ENCODE measurements at regions not wholly inside any gene's neighbourhood (a gene's known extent, or its start where the extent isn't known, plus 50 kb on each side); places are given as distances from the start of the nearest gene placed in this dataset.

DNA sequence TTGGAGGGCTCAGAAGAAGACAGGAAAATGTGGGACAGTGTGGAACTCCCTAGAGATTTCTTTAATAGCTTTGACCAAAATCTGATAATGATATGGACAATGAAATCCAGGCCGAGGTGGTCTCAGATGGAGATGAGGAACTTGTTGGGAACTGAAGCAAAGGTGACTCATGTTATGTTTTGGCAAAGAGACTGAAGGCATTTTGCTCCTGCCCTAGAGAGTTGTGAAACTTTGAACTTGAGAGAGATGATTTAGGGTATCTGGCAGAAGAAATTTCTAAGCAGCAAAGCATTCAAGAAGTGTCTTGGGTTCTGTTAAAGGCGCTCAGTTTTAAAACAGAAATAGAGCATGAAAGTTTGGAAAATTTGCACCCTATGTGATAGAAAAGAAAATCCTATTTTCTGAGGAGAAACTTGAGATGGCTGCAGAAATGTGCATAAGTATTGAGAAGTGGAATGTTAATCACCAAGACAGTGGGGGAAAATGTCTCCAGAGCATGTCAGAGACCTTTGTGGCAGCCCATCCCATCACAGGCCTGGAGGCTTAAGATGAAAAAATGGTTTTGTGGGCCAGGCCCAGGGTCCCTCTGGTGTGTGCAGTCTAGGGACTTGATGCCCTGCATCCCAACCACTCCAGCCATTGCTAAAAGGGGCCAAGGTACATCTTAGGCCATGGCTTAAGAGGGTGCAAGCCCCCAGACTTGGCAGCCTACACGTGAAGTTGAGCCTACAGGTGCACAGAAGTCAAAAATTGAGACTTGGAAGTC is 463.7 kb upstream of the TLE4 start:
- Histone ChIP-seq H3K4me1 (ENCODE audit: control insufficient read depth, insufficient read depth, low read length, poor library complexity, severe bottlenecking) (no peaks in the 10 kb centered on the region), H3K9me3 (ENCODE audit: control insufficient read depth, low read length) (no peaks in the 10 kb centered on the region), H3K27ac (ENCODE audit: insufficient read depth, low read length, poor library complexity, severe bottlenecking) (no peak overlapping the region), H3K36me3 (ENCODE audit: control insufficient read depth, insufficient read depth, low read length) (no peaks in the 10 kb centered on the region), H3K4me3 (ENCODE audit: insufficient read depth, low read depth, low read length, poor library complexity, severe bottlenecking) (no peak overlapping the region), H3K27me3 (replicated peaks; ENCODE audit: control insufficient read depth, insufficient read depth, low read length, poor library complexity, severe bottlenecking) (no peaks in the 10 kb centered on the region)
- no peak for DNase-seq

DNA sequence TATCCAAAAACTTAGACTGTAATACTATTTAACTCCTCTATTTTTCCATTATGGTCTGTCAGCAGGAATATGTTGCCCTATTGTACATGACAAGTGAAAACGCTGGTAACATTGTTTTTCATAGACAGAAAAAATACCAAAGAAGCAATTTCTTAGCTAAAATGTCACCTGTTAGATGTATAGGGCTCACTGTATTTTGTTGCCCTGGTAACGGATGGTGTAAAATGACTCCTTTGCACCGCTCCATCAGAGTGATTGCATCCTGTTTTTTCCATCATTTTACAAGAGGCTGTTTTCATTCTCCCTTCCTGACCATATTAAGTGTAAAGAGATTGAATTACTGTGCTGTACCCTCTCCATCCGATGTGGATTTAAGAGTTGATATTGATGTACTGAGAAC is 460.1 kb upstream of the TLE4 start:
- DNase-seq, result no peak
- Histone ChIP-seq H3K4me1 (ENCODE audit: control insufficient read depth, insufficient read depth, low read length, poor library complexity, severe bottlenecking) (no peaks in the 10 kb centered on the region), H3K4me3 (ENCODE audit: insufficient read depth, low read depth, low read length, poor library complexity, severe bottlenecking) (no peak overlapping the region), H3K9me3 (ENCODE audit: control insufficient read depth, low read length) (no peaks in the 10 kb centered on the region), H3K36me3 (ENCODE audit: control insufficient read depth, insufficient read depth, low read length) (no peaks in the 10 kb centered on the region), H3K27me3 (replicated peaks; ENCODE audit: control insufficient read depth, insufficient read depth, low read length, poor library complexity, severe bottlenecking) (no peaks in the 10 kb centered on the region), H3K27ac (ENCODE audit: insufficient read depth, low read length, poor library complexity, severe bottlenecking) (no peak overlapping the region)

DNA sequence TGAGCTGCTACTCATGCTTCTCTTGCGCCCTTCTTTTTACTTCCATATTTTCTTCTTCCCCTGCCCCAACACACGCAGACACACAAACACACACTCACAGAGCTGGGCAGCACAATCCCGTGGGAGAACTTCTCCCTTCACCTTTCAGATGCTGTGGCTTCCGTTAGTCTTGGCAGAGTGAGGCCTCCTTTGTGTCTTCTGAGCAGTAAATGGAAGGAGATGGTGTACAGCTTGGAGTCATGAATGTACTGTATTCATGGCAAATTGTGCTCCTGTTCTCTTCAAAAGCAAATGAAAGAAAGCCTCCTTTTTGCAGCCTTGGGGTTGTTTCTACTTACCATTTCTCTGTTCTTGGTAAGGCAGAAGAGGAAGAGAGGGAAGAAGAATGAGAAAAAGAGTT is 456.6 kb upstream of the TLE4 start:
- no peak for DNase-seq
- H3K9me3 ChIP-seq (ENCODE audit: control insufficient read depth, low read length), result no peaks in the 10 kb centered on the region
- H3K27ac ChIP-seq (ENCODE audit: insufficient read depth, low read length, poor library complexity, severe bottlenecking), result no peak overlapping the region
- no peaks in the 10 kb centered on the region for H3K36me3 ChIP-seq (ENCODE audit: control insufficient read depth, insufficient read depth, low read length)
- no peaks in the 10 kb centered on the region for H3K27me3 ChIP-seq (replicated peaks; ENCODE audit: control insufficient read depth, insufficient read depth, low read length, poor library complexity, severe bottlenecking)
- no peaks in the 10 kb centered on the region for H3K4me1 ChIP-seq (ENCODE audit: control insufficient read depth, insufficient read depth, low read length, poor library complexity, severe bottlenecking)
- no peak overlapping the region for H3K4me3 ChIP-seq (ENCODE audit: insufficient read depth, low read depth, low read length, poor library complexity, severe bottlenecking)

DNA sequence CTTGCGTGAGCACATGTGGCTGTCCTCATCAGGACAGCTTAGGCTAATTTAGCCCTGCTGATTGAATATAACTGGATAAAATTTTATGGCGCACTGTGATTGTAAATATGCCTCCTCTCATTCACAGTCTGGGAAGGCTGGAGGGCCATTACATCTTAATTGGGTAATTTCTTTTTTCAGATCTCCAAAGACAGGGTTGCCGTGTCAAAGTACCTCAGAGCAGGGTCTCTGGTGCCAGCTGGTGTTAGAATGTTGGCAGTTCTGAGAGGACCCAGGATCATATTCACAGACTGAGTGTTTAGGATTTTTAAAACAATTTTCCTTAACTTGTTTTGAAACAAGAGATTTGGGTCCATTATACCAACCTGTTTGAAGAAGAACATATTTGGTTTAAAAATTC is 455.7 kb upstream of the TLE4 start:
- H3K36me3 ChIP-seq (ENCODE audit: control insufficient read depth, insufficient read depth, low read length), result no peaks in the 10 kb centered on the region
- no peak overlapping the region for H3K4me3 ChIP-seq (ENCODE audit: insufficient read depth, low read depth, low read length, poor library complexity, severe bottlenecking)
- H3K4me1 ChIP-seq (ENCODE audit: control insufficient read depth, insufficient read depth, low read length, poor library complexity, severe bottlenecking), result no peaks in the 10 kb centered on the region
- H3K27me3 ChIP-seq (replicated peaks; ENCODE audit: control insufficient read depth, insufficient read depth, low read length, poor library complexity, severe bottlenecking), result no peaks in the 10 kb centered on the region
- DNase-seq, result no peak
- H3K9me3 ChIP-seq (ENCODE audit: control insufficient read depth, low read length), result no peaks in the 10 kb centered on the region
- H3K27ac ChIP-seq (ENCODE audit: insufficient read depth, low read length, poor library complexity, severe bottlenecking), result no peak overlapping the region

DNA sequence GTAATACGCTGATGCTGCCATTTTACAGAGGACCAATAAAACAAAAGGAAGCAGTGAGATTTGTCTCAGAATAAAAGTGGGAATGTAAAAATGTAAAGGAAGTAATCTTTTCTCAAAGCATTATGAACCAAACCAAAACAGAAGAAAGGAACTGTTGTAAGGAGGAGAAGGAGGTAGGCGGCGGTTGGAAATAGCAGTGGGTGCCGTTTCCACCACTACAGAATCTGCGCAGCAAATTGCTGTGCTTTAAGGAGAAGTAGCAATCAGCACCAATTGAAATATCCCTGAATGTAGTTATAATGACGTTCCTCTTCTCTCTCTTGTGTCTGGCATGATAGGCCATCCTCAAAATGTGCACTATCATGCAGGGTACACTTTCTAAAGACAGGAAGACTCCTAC is 455.1 kb upstream of the TLE4 start:
- Histone ChIP-seq H3K36me3 (ENCODE audit: control insufficient read depth, insufficient read depth, low read length) (no peaks in the 10 kb centered on the region), H3K9me3 (ENCODE audit: control insufficient read depth, low read length) (no peaks in the 10 kb centered on the region), H3K27ac (ENCODE audit: insufficient read depth, low read length, poor library complexity, severe bottlenecking) (no peak overlapping the region), H3K27me3 (replicated peaks; ENCODE audit: control insufficient read depth, insufficient read depth, low read length, poor library complexity, severe bottlenecking) (no peaks in the 10 kb centered on the region), H3K4me1 (ENCODE audit: control insufficient read depth, insufficient read depth, low read length, poor library complexity, severe bottlenecking) (no peaks in the 10 kb centered on the region), H3K4me3 (ENCODE audit: insufficient read depth, low read depth, low read length, poor library complexity, severe bottlenecking) (no peak overlapping the region)
- DNase-seq, result no peak

DNA sequence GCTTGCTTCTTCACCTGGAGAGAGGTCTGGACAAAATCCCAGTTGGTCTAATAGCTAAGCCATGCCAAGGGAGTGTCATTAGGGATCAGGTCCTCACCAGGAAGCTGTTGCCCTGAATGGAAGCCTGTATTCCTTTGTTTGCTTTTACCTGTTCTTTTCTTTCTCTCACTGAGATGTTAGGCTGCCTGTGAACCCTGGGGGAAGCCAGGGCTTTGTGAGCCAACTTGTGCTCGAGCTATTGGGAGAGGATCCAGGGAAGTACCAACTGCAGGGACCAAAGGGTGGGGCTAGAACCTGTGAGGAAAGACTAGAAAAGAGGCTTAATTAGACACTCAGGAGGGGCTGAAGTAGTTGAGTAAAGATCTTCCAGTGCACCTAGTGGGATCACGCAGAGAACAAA is 451.2 kb upstream of the TLE4 start:
- no peaks in the 10 kb centered on the region for H3K9me3 ChIP-seq (ENCODE audit: control insufficient read depth, low read length)
- DNase-seq, result no peak

DNA sequence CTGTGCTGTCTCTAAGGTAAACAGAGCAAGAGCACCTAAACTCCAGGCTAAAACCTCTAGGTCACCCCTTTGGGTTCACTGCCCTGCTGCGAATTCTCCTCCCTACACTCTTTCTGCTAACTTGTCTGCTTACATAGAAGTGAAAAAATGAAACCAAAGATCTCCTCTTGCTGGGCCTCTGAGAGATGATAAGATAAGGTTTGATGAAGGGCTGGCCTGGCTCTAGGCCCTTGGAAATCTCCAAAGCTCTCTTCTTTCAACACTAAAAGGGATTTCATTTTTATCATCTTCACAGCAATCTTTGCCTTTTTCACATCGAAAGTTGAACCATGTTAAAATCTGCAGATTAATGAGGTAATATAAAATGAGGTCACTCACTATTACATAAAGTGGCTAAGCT is 450.8 kb upstream of the TLE4 start:
- H3K36me3 ChIP-seq (ENCODE audit: control insufficient read depth, insufficient read depth, low read length), result no peaks in the 10 kb centered on the region
- H3K4me1 ChIP-seq (ENCODE audit: control insufficient read depth, insufficient read depth, low read length, poor library complexity, severe bottlenecking), result no peaks in the 10 kb centered on the region
- H3K9me3 ChIP-seq (ENCODE audit: control insufficient read depth, low read length), result no peaks in the 10 kb centered on the region
- no peak overlapping the region for H3K27ac ChIP-seq (ENCODE audit: insufficient read depth, low read length, poor library complexity, severe bottlenecking)
- H3K4me3 ChIP-seq (ENCODE audit: insufficient read depth, low read depth, low read length, poor library complexity, severe bottlenecking), result no peak overlapping the region
- H3K27me3 ChIP-seq (replicated peaks; ENCODE audit: control insufficient read depth, insufficient read depth, low read length, poor library complexity, severe bottlenecking), result no peaks in the 10 kb centered on the region
- no peak for DNase-seq

More for the DNA sequence above, 451.2 kb upstream of the TLE4 start:
- Histone ChIP-seq H3K4me1 (ENCODE audit: control insufficient read depth, insufficient read depth, low read length, poor library complexity, severe bottlenecking) (no peaks in the 10 kb centered on the region), H3K27me3 (replicated peaks; ENCODE audit: control insufficient read depth, insufficient read depth, low read length, poor library complexity, severe bottlenecking) (no peaks in the 10 kb centered on the region), H3K27ac (ENCODE audit: insufficient read depth, low read length, poor library complexity, severe bottlenecking) (no peak overlapping the region), H3K36me3 (ENCODE audit: control insufficient read depth, insufficient read depth, low read length) (no peaks in the 10 kb centered on the region), H3K4me3 (ENCODE audit: insufficient read depth, low read depth, low read length, poor library complexity, severe bottlenecking) (no peak overlapping the region)

DNA sequence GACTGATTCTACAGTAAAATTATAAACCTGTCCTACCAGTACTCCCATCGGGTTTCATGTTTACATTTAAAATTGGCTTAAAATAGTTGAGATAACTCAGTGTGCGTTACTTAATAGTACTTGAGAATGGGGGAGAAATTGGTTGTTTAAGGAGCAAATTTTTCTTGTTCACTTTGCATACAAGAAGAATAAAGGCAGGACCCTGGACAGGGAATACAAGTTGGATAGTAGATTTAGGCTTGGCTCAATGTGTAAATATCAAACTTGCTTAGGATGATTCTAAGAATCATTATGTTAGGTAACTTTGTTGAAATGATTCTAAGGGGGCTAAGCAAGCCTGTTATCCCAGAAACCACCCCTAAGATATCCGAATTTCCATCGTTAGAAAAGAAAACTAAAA is 448.4 kb upstream of the TLE4 start:
- Histone ChIP-seq H3K4me1 (ENCODE audit: control insufficient read depth, insufficient read depth, low read length, poor library complexity, severe bottlenecking) (no peaks in the 10 kb centered on the region), H3K36me3 (ENCODE audit: control insufficient read depth, insufficient read depth, low read length) (no peaks in the 10 kb centered on the region), H3K27ac (ENCODE audit: insufficient read depth, low read length, poor library complexity, severe bottlenecking) (no peak overlapping the region), H3K4me3 (ENCODE audit: insufficient read depth, low read depth, low read length, poor library complexity, severe bottlenecking) (no peak overlapping the region), H3K9me3 (ENCODE audit: control insufficient read depth, low read length) (no peaks in the 10 kb centered on the region), H3K27me3 (replicated peaks; ENCODE audit: control insufficient read depth, insufficient read depth, low read length, poor library complexity, severe bottlenecking) (no peaks in the 10 kb centered on the region)
- no peak for DNase-seq

DNA sequence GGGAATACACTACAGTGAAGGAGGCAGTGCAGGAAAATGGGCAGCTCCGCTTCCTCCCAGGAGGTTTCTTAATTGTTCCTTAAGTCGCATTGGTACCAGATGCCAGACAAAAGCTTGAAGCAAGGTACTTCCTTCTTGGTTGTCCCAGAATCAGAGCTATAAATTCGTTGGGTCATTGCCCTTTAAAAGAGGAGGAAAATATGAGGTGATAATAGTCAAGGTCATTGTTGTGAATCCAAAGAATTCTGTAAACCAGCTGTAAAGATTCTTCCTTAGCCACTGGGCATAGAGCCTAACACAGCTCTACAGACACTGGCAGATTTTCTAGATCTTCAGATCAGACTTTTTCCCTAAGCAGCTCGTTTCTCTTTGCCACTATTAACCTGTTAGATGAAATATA is 444.1 kb upstream of the TLE4 start:
- no peaks in the 10 kb centered on the region for H3K27me3 ChIP-seq (replicated peaks; ENCODE audit: control insufficient read depth, insufficient read depth, low read length, poor library complexity, severe bottlenecking)
- H3K36me3 ChIP-seq (ENCODE audit: control insufficient read depth, insufficient read depth, low read length), result no peaks in the 10 kb centered on the region
- no peak overlapping the region for H3K27ac ChIP-seq (ENCODE audit: insufficient read depth, low read length, poor library complexity, severe bottlenecking)
- DNase-seq, result no peak
- H3K4me3 ChIP-seq (ENCODE audit: insufficient read depth, low read depth, low read length, poor library complexity, severe bottlenecking), result no peak overlapping the region
- H3K4me1 ChIP-seq (ENCODE audit: control insufficient read depth, insufficient read depth, low read length, poor library complexity, severe bottlenecking), result no peaks in the 10 kb centered on the region
- H3K9me3 ChIP-seq (ENCODE audit: control insufficient read depth, low read length), result no peaks in the 10 kb centered on the region

DNA sequence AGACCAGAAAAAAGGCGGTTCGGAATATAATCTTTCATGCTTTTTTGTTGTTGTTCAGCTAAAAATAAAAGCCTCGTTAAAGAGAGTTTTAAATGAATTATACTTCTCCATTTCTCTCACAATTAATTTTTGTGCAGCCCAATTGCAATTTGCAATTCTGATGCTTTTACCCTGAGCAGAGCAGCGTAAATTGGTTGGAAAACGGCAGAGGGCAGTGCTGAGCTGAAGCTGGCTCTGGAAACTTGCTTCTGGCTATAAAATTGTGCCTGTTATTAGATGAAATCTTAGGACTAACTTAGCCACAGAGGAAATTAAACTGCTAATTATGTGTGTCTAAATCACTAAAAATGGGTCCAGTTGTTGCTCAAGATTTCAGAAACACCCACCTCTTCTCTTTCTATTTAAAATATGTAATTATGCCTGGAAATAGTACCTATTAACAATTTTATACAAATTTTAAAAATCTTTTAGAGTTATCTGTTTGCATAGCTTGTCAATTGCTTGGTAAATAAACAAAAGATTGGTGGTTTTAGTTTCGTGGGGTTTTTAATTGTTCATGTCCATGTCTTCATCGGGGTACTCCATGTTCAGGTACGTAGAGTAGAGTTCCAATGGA is 441.8 kb upstream of the TLE4 start:
- Histone ChIP-seq H3K36me3 (ENCODE audit: control insufficient read depth, insufficient read depth, low read length) (no peaks in the 10 kb centered on the region), H3K27me3 (replicated peaks; ENCODE audit: control insufficient read depth, insufficient read depth, low read length, poor library complexity, severe bottlenecking) (no peaks in the 10 kb centered on the region), H3K4me1 (ENCODE audit: control insufficient read depth, insufficient read depth, low read length, poor library complexity, severe bottlenecking) (no peaks in the 10 kb centered on the region), H3K9me3 (ENCODE audit: control insufficient read depth, low read length) (no peaks in the 10 kb centered on the region), H3K4me3 (ENCODE audit: insufficient read depth, low read depth, low read length, poor library complexity, severe bottlenecking) (no peak overlapping the region), H3K27ac (ENCODE audit: insufficient read depth, low read length, poor library complexity, severe bottlenecking) (no peak overlapping the region)
- no peak for DNase-seq
